WERI-Rb-1 (cell line): ENCODE measurements at regions not wholly inside any gene's neighbourhood (a gene's known extent, or its start where the extent isn't known, plus 50 kb on each side); places are given as distances from the start of the nearest gene placed in this dataset.
"Not testable (repeated sequence)": the region's sequence is repeated elsewhere in the genome, so short reads cannot be mapped to it uniquely, and the experiment has no call there.

Experiments
- DNase-seq: peaks from one replicate; pipeline ENCODE4 v3.0.0-alpha.2; 2020
- H3K27ac ChIP-seq: fragments of 250-450 bp; sonication (Bioruptor Pico); 2 replicates; pipeline ENCODE4 v1.5.1; 2020; ENCODE audit warnings: mild to moderate bottlenecking, moderate library complexity
- H3K27me3 ChIP-seq: fragments of 250-450 bp; sonication (Bioruptor Pico); 2 replicates; pipeline ENCODE4 v1.5.1; 2021; ENCODE audit warnings: mild to moderate bottlenecking, low read depth, moderate library complexity; ENCODE audit not compliant: insufficient read depth, severe bottlenecking
- H3K36me3 ChIP-seq: fragments of 250-450 bp; sonication (Bioruptor Pico); 2 replicates; pipeline ENCODE4 v1.5.1; 2020; ENCODE audit warnings: mild to moderate bottlenecking, moderate library complexity
- H3K4me3 ChIP-seq: 2 replicates; pipeline ENCODE4 v1.5.1; 2011; ENCODE audit warnings: low read depth, mild to moderate bottlenecking, control low read depth, low read length
- H3K9me3 ChIP-seq: fragments of 250-450 bp; sonication (Bioruptor Pico); 2 replicates; pipeline ENCODE4 v1.5.1; 2021; ENCODE audit warnings: mild to moderate bottlenecking, moderate library complexity; ENCODE audit not compliant: severe bottlenecking
- CTCF ChIP-seq: IDR thresholded peaks from 2 replicates; pipeline ENCODE4 v1.5.1; 2011; ENCODE audit warnings: low read depth, mild to moderate bottlenecking, control low read depth, inconsistent platforms, low read length

DNA sequence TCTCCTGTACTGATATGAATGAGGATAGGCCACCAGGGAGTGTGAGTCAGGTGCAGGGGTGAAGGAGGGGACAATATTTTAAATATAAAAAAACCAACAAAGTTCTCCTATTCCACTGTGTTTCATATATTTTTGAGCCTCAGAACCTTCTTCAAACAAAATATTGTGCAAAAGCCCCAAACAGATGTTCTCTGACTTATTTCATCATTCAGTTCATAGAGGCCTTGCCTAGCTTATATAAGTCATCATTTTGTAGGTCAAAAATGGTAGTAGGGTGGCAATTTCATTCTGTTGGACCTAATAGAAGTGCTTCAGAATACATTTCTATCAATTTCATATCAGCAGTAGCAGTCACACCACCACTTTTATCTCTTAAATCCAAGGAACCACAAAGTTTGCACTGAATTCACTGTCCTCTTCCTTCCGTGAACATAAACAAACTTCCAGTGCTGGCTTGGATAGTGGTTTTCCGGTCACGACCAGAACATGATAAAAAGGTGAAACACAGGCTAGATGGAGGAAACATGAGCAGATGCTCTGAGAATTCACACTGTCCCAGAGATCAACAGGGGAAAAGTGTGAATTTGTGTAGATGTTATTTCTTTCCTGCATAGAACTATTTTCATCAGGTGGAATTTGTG, 99.1 kb downstream of the EN1 start:
- Histone ChIP-seq H3K27ac (no peak overlapping the region), H3K4me3 (no peak overlapping the region), H3K27me3 (peaks cover 80% of the 10 kb centered on the region), H3K36me3 (no peaks in the 10 kb centered on the region), H3K9me3 (peaks cover 12% of the 10 kb centered on the region)
- DNase-seq: no peak
- TF ChIP-seq CTCF: no peak

- TF ChIP-seq CTCF: no peak
- peaks cover 77% of the 10 kb centered on the region for H3K27me3 ChIP-seq
- H3K27ac ChIP-seq: no peak overlapping the region
- no peak for DNase-seq
- no peaks in the 10 kb centered on the region for H3K36me3 ChIP-seq
- peaks cover 12% of the 10 kb centered on the region for H3K9me3 ChIP-seq
- no peak overlapping the region for H3K4me3 ChIP-seq
Observed at GRCh38 chr2:118747637-118748036, 99.8 kb downstream of the EN1 start.

GRCh38 chr2:118747066-118747465, 100.4 kb downstream of the EN1 start:
- TF ChIP-seq CTCF: no peak
- H3K4me3 ChIP-seq: no peak overlapping the region
- no peak for DNase-seq
- H3K36me3 ChIP-seq: no peaks in the 10 kb centered on the region
- no peak overlapping the region for H3K27ac ChIP-seq
- H3K9me3 ChIP-seq: peaks cover 12% of the 10 kb centered on the region
- peaks cover 77% of the 10 kb centered on the region for H3K27me3 ChIP-seq

DNA sequence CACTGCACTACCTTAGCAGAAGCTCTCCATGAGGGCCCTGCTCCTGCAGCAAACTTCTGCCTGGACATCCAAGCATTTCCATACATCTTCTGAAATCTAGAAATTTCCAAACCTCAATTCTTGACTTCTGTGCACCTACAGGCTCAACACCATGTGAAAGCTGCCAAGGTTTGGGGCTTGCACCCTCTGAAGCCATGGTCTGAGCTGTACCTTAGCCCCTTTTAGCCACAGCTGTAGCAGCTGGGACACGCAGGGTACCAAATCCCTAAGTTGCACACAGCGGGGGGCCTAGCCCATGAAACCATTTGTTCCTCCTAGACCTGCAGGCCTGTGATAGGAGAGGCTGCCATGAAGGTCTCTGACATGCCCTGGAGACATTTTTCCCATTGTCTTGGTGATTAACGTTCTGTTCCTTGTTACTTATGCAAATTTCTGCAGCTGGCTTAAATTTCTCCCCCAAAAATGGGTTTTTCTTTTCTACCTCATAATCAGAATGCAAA, 102.7 kb downstream of the EN1 start:
- peaks cover 67% of the 10 kb centered on the region for H3K27me3 ChIP-seq
- peaks cover 12% of the 10 kb centered on the region for H3K9me3 ChIP-seq
- H3K27ac ChIP-seq, H3K4me3 ChIP-seq, DNase-seq, H3K36me3 ChIP-seq: not testable (repeated sequence)

GRCh38 chr2:118738524-118739308, 108.7 kb downstream of the EN1 start:
- Histone ChIP-seq H3K27ac (no peak overlapping the region), H3K9me3 (no peaks in the 10 kb centered on the region), H3K4me3 (no peak overlapping the region), H3K27me3 (peaks cover 76% of the 10 kb centered on the region), H3K36me3 (no peaks in the 10 kb centered on the region)
- DNase-seq: no peak
- TF ChIP-seq CTCF: no peak

DNA sequence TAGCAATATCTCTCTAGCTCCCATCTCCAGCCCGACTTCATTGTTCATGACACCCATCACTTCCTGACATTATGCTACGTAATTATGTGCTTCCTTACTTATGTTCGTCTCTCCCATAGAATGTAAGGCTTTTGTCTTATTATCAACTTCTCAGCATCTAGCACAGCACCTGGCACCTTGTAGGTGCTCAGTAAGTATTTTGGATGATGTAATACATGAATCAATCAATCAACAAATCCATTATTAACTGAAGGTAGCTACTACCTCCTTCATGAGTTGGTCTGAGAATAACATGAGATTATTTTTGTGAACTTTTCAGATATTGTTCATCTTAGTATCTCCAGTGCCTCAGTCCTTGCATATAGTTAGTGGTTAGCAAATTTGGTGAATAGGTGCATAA, 109.3 kb downstream of the EN1 start:
- no peak for DNase-seq
- TF ChIP-seq CTCF: no peak
- no peaks in the 10 kb centered on the region for H3K9me3 ChIP-seq
- no peak overlapping the region for H3K27ac ChIP-seq
- no peak overlapping the region for H3K4me3 ChIP-seq
- H3K27me3 ChIP-seq: peaks cover 80% of the 10 kb centered on the region
- no peaks in the 10 kb centered on the region for H3K36me3 ChIP-seq
